ENCODE measurements at regions not wholly inside any gene's neighbourhood (a gene's known extent, or its start where the extent isn't known, plus 50 kb on each side); places are given as distances from the start of the nearest gene placed in this dataset.

DNA sequence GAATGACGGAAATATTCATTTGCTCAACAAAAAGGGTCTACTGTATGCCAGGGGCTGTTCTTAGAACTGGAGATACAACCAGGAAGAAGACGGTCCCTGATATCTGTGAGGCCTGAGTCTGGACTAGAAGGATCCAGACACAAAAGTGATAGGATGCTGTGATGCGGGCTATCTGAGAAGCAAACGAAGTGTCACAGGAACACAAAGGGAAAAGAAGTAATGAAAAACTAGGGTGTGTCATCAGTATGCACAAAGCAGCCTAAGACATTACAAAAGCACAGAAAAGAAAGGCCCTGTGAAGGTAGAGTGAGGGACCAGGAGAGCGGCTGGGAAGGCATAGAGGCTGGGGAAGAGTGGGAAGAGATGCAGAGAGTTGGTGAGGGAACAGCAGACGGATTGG is 63.3 kb upstream of the C3orf80 start:
- H3K36me3 ChIP-seq (ENCODE audit: insufficient read depth, insufficient read length, low read length): no peaks in the 10 kb centered on the region
- TF ChIP-seq YY1 (IDR thresholded peaks at IDR 0.05; ENCODE audit: insufficient read depth, insufficient read length) (no peak), SUZ12 (IDR thresholded peaks at IDR 0.05; ENCODE audit: extremely low read depth, insufficient read depth, insufficient read length) (no peak), ZNF274 (IDR thresholded peaks at IDR 0.05; ENCODE audit: low read depth, low read length) (no peak)
- H3K27me3 ChIP-seq (ENCODE audit: insufficient read depth, insufficient read length): no peaks in the 10 kb centered on the region
- H3K9me3 ChIP-seq (ENCODE audit: insufficient read depth, low read length): no peaks in the 10 kb centered on the region
- no peaks in the 10 kb centered on the region for H3K4me1 ChIP-seq (ENCODE audit: insufficient read depth, insufficient read length)
- DNase-seq (ENCODE audit: low read depth, low spot score): no peak
- H3K4me3 ChIP-seq (ENCODE audit: insufficient read length, low read depth): no peak overlapping the region
- H3K9ac ChIP-seq (ENCODE audit: insufficient read length, low read depth): no peak overlapping the region

GRCh38 chr3:160162440-160162839 is 62.8 kb upstream of the C3orf80 start:
- Histone ChIP-seq H3K4me3 (ENCODE audit: insufficient read length, low read depth) (no peak overlapping the region), H3K36me3 (ENCODE audit: insufficient read depth, insufficient read length, low read length) (no peaks in the 10 kb centered on the region), H3K4me1 (ENCODE audit: insufficient read depth, insufficient read length) (no peaks in the 10 kb centered on the region), H3K9ac (ENCODE audit: insufficient read length, low read depth) (no peak overlapping the region), H3K27me3 (ENCODE audit: insufficient read depth, insufficient read length) (no peaks in the 10 kb centered on the region), H3K9me3 (ENCODE audit: insufficient read depth, low read length) (no peaks in the 10 kb centered on the region)
- TF ChIP-seq YY1 (IDR thresholded peaks at IDR 0.05; ENCODE audit: insufficient read depth, insufficient read length): no peak
- TF ChIP-seq SUZ12 (IDR thresholded peaks at IDR 0.05; ENCODE audit: extremely low read depth, insufficient read depth, insufficient read length): no peak
- DNase-seq (ENCODE audit: low read depth, low spot score): peak; percentile 85

- TF ChIP-seq YY1 (IDR thresholded peaks at IDR 0.05; ENCODE audit: insufficient read depth, insufficient read length) (no peak), ZNF274 (IDR thresholded peaks at IDR 0.05; ENCODE audit: low read depth, low read length) (no peak), SUZ12 (IDR thresholded peaks at IDR 0.05; ENCODE audit: extremely low read depth, insufficient read depth, insufficient read length) (no peak)
- Histone ChIP-seq H3K27me3 (ENCODE audit: insufficient read depth, insufficient read length) (no peaks in the 10 kb centered on the region), H3K36me3 (ENCODE audit: insufficient read depth, insufficient read length, low read length) (no peaks in the 10 kb centered on the region), H3K9ac (ENCODE audit: insufficient read length, low read depth) (no peak overlapping the region), H3K4me1 (ENCODE audit: insufficient read depth, insufficient read length) (no peaks in the 10 kb centered on the region), H3K4me3 (ENCODE audit: insufficient read length, low read depth) (no peak overlapping the region), H3K9me3 (ENCODE audit: insufficient read depth, low read length) (no peaks in the 10 kb centered on the region)
- DNase-seq (ENCODE audit: low read depth, low spot score): no peak
Measured at GRCh38 chr3:160163229-160163878, 61.9 kb upstream of the C3orf80 start.

DNA sequence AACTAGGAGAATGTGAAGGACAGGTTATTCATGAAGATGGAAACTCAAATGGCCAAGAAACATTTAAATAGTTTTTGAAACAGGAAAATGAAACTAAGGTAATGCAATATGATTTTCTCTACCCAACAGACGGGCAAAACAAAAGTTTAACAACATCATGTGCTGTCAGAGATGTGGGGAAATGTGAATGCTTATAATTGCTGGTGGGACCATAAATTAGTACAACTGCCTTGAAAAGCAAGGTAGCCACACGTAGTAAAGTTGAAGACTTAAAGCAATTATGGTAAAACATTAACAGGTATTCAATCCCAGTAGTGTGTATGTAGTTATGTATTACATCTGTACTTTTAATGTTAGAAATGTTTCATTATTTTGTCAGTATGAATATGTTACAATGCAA is 57.0 kb upstream of the C3orf80 start:
- Histone ChIP-seq H3K4me3 (ENCODE audit: insufficient read length, low read depth) (no peak overlapping the region), H3K36me3 (ENCODE audit: insufficient read depth, insufficient read length, low read length) (no peaks in the 10 kb centered on the region), H3K27me3 (ENCODE audit: insufficient read depth, insufficient read length) (no peaks in the 10 kb centered on the region), H3K9ac (ENCODE audit: insufficient read length, low read depth) (no peak overlapping the region), H3K4me1 (ENCODE audit: insufficient read depth, insufficient read length) (no peaks in the 10 kb centered on the region), H3K9me3 (ENCODE audit: insufficient read depth, low read length) (no peaks in the 10 kb centered on the region)
- DNase-seq (ENCODE audit: low read depth, low spot score): no peak
- TF ChIP-seq SUZ12 (IDR thresholded peaks at IDR 0.05; ENCODE audit: extremely low read depth, insufficient read depth, insufficient read length): no peak
- TF ChIP-seq YY1 (IDR thresholded peaks at IDR 0.05; ENCODE audit: insufficient read depth, insufficient read length): no peak
- TF ChIP-seq ZNF274 (IDR thresholded peaks at IDR 0.05; ENCODE audit: low read depth, low read length): no peak

DNA sequence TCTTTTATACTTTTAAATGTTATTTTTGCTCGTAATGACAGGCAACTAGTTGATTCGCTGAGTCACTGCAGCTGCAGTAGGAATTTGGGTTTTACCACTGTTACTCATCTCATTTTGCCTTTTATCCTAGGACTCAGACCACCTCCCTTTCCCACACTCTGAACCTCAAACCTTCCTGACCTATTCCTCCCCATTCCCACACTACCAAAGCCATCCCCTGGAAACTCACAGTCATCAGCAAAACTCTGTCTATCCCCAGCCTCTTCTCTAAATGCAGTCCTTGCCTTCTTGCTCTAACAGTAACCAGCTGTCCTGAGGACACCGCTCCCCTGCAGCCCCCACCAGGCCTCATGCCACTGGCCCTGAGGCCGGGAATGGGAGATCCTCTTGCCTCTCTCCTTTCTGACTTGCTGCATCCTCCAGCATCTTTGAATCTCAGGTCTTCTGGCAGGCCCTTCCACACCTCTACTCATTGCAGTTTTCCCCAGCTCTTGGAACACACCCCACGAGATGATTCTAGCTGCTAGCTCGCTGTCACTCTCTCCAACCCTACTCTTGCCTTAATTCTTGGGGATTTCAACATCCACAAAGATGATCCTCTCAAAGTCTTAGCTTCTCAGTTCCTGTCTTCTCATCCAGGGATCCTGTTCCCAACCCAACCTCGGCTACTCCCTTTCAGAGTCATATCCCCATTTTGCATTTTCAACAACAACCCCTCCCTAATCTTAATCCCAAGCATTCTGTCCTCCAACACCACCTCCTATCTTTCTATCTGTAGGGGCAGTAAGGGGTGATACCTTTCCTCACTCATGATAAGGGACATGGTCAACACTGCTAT is 55.9 kb upstream of the C3orf80 start:
- Histone ChIP-seq H3K27me3 (ENCODE audit: insufficient read depth, insufficient read length) (no peaks in the 10 kb centered on the region), H3K9me3 (ENCODE audit: insufficient read depth, low read length) (no peaks in the 10 kb centered on the region), H3K4me1 (ENCODE audit: insufficient read depth, insufficient read length) (no peaks in the 10 kb centered on the region), H3K4me3 (ENCODE audit: insufficient read length, low read depth) (no peak overlapping the region), H3K36me3 (ENCODE audit: insufficient read depth, insufficient read length, low read length) (no peaks in the 10 kb centered on the region), H3K9ac (ENCODE audit: insufficient read length, low read depth) (no peak overlapping the region)
- TF ChIP-seq SUZ12 (IDR thresholded peaks at IDR 0.05; ENCODE audit: extremely low read depth, insufficient read depth, insufficient read length) (no peak), ZNF274 (IDR thresholded peaks at IDR 0.05; ENCODE audit: low read depth, low read length) (no peak), YY1 (IDR thresholded peaks at IDR 0.05; ENCODE audit: insufficient read depth, insufficient read length) (no peak)
- no peak for DNase-seq (ENCODE audit: low read depth, low spot score)

DNA sequence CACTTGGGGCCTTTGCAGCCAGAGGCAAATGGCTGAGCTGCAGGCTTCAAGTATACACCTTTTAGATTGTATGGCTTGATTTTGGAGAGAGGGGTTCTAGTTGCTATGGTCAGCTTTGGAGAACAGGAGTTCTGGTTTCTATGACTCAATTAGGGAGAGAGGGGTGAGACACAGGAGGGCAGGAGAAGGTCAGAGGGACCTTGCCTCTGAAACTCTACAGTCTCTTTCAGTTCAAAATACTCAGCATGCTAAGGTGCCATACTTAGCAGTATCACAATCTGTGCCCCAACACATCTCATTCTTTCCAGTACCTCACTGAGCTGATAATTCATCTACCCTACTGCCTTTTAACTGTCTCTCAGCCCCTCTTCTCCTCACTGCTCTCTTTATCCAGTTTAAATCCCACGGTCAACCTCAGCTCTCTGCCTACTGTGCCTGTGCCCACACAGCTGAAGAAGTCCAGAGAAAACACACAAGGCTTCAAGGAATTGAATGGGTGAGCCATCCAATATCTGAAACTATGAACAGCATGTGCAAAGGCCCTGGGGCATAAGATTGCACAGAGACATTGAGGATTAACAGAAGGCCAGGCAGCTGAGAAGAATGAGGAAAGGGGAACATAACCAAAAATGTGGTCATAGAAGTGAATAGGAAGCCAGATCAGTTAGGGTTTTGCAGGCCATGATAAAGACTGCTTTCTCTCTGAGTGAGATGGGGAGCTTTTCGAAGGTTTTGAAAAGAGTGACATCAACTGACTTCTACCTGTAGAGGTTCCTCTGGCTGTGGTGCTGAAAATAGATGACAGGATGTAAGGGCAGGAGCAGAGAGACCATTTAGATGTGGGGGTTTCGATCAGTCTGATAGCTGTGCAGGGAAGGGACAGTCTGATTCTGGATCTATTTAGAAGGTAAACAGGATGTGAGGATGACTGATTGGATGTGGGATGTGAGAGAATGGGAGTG is 54.5 kb upstream of the C3orf80 start:
- Histone ChIP-seq H3K4me1 (ENCODE audit: insufficient read depth, insufficient read length) (no peaks in the 10 kb centered on the region), H3K27me3 (ENCODE audit: insufficient read depth, insufficient read length) (no peaks in the 10 kb centered on the region), H3K4me3 (ENCODE audit: insufficient read length, low read depth) (no peak overlapping the region), H3K9me3 (ENCODE audit: insufficient read depth, low read length) (no peaks in the 10 kb centered on the region), H3K36me3 (ENCODE audit: insufficient read depth, insufficient read length, low read length) (no peaks in the 10 kb centered on the region), H3K9ac (ENCODE audit: insufficient read length, low read depth) (no peak overlapping the region)
- no peak for DNase-seq (ENCODE audit: low read depth, low spot score)
- no peak for TF ChIP-seq ZNF274 (IDR thresholded peaks at IDR 0.05; ENCODE audit: low read depth, low read length)
- no peak for TF ChIP-seq SUZ12 (IDR thresholded peaks at IDR 0.05; ENCODE audit: extremely low read depth, insufficient read depth, insufficient read length)
- TF ChIP-seq YY1 (IDR thresholded peaks at IDR 0.05; ENCODE audit: insufficient read depth, insufficient read length): no peak

Measured in NT2/D1 (cell line).